WTC11 (cell line): ENCODE measurements at regions not wholly inside any gene's neighbourhood (a gene's known extent, or its start where the extent isn't known, plus 50 kb on each side); places are given as distances from the start of the nearest gene placed in this dataset.

Experiments
- ATAC-seq: fragments of 200-7000 bp; cut with Tn5 transposase; 2 replicates; pipeline ENCODE4 v1.10.0; 2021; ENCODE audit warnings: mild to moderate bottlenecking, moderate library complexity
- CTCF ChIA-PET: fragments of 300-600 bp; sonication (Branson Sonifier 250); formaldehyde crosslinking; loops from one replicate; lab custom pipeline; 2021; ENCODE audit warnings: antibody characterized with exemption; lab: Charles Lee
- POLR2A ChIA-PET: fragments of 350-600 bp; sonication (Branson Sonifier 250); formaldehyde crosslinking; loops from one replicate; lab custom pipeline; 2021; ENCODE audit warnings: antibody characterized with exemption; lab: Charles Lee
- DNase-seq: peaks from one replicate; pipeline ENCODE4 v3.0.0; 2021; ENCODE audit warnings: low spot score
- H3K27ac Mint-ChIP-seq: 2 replicates; pipeline ENCODE4 v1.8.0; 2021; ENCODE audit warnings: mixed read lengths
- H3K27me3 Mint-ChIP-seq: 2 replicates; pipeline ENCODE4 v1.8.0; 2021; ENCODE audit warnings: low read depth, mild to moderate bottlenecking, moderate library complexity, mixed read lengths
- H3K36me3 Mint-ChIP-seq: 2 replicates; pipeline ENCODE4 v1.8.0; 2021; ENCODE audit warnings: mixed read lengths
- H3K4me1 Mint-ChIP-seq: 2 replicates; pipeline ENCODE4 v1.8.0; 2022; ENCODE audit warnings: mixed read lengths
- H3K4me3 Mint-ChIP-seq: 2 replicates; pipeline ENCODE4 v1.8.0; 2021; ENCODE audit warnings: mild to moderate bottlenecking, moderate library complexity, mixed read lengths
- H3K9me3 Mint-ChIP-seq: 2 replicates; pipeline ENCODE4 v1.8.0; 2021; ENCODE audit warnings: mixed read lengths
- AFF4 ChIP-seq: sonication (generic); formaldehyde crosslinking; IDR thresholded peaks from 2 replicates; pipeline ENCODE4 v1.8.1; 2023; ENCODE audit warnings: mild to moderate bottlenecking, missing genetic modification reagents, borderline replicate concordance
- ATF6 ChIP-seq: sonication (generic); formaldehyde crosslinking; IDR thresholded peaks from 2 replicates; pipeline ENCODE4 v1.8.1; 2023; ENCODE audit warnings: mild to moderate bottlenecking, missing genetic modification reagents
- CBFB ChIP-seq: sonication (generic); formaldehyde crosslinking; IDR thresholded peaks from 2 replicates; pipeline ENCODE4 v1.8.1; 2022; ENCODE audit warnings: mild to moderate bottlenecking, low read depth, missing genetic modification reagents
- CDX4 ChIP-seq: fragments of 250-450 bp; sonication (Bioruptor Pico); IDR thresholded peaks from 2 replicates; pipeline ENCODE4 v1.9.0; 2021; ENCODE audit warnings: moderate library complexity, mild to moderate bottlenecking, inconsistent platforms, borderline replicate concordance
- CREM ChIP-seq: sonication (generic); formaldehyde crosslinking; IDR thresholded peaks from 2 replicates; pipeline ENCODE4 v1.8.1; 2022; ENCODE audit warnings: mild to moderate bottlenecking, missing genetic modification reagents, moderate library complexity
- ESRRA ChIP-seq: sonication (generic); formaldehyde crosslinking; IDR thresholded peaks from 2 replicates; pipeline ENCODE4 v1.8.1; 2022; ENCODE audit warnings: mild to moderate bottlenecking, missing genetic modification reagents, borderline replicate concordance
- GRHL2 ChIP-seq: fragments of 250-450 bp; sonication (Bioruptor Pico); IDR thresholded peaks from 2 replicates; pipeline ENCODE4 v1.8.0; 2022; ENCODE audit warnings: mild to moderate bottlenecking, moderate library complexity; ENCODE audit not compliant: insufficient replicate concordance, severe bottlenecking
- HMGA2 ChIP-seq: fragments of 250-450 bp; sonication (Bioruptor Pico); IDR thresholded peaks from 2 replicates; pipeline ENCODE4 v1.4.0; 2021; ENCODE audit warnings: mild to moderate bottlenecking, moderate library complexity
- MXD4 ChIP-seq: fragments of 250-450 bp; sonication (Bioruptor Pico); IDR thresholded peaks from 2 replicates; pipeline ENCODE4 v1.8.0; 2021; ENCODE audit warnings: mild to moderate bottlenecking, moderate library complexity, borderline replicate concordance
- NFATC4 ChIP-seq: fragments of 250-450 bp; sonication (Bioruptor Pico); IDR thresholded peaks from 2 replicates; pipeline ENCODE4 v1.9.0; 2021; ENCODE audit warnings: mild to moderate bottlenecking
- OVOL2 ChIP-seq: fragments of 250-450 bp; sonication (Bioruptor Pico); IDR thresholded peaks from 2 replicates; pipeline ENCODE4 v1.9.0; 2021; ENCODE audit warnings: mild to moderate bottlenecking, borderline replicate concordance
- PRDM15 ChIP-seq: sonication (generic); formaldehyde crosslinking; IDR thresholded peaks from 2 replicates; pipeline ENCODE4 v1.8.0; 2022; ENCODE audit warnings: missing genetic modification reagents
- PREB ChIP-seq: sonication (generic); formaldehyde crosslinking; IDR thresholded peaks from 2 replicates; pipeline ENCODE4 v1.8.1; 2022; ENCODE audit warnings: mild to moderate bottlenecking, missing genetic modification reagents, moderate library complexity, borderline replicate concordance
- STAT6 ChIP-seq: sonication (generic); formaldehyde crosslinking; conservative IDR thresholded peaks from 2 replicates; pipeline ENCODE4 v1.8.1; 2023; ENCODE audit warnings: mild to moderate bottlenecking, low read depth, missing genetic modification reagents, moderate library complexity
- ZBTB43 ChIP-seq: sonication (generic); formaldehyde crosslinking; IDR thresholded peaks from 2 replicates; pipeline ENCODE4 v1.8.1; 2023; ENCODE audit warnings: mild to moderate bottlenecking, missing genetic modification reagents
- ZNF423 ChIP-seq: fragments of 250-450 bp; sonication (Bioruptor Pico); IDR thresholded peaks from 2 replicates; pipeline ENCODE4 v2.1.2; 2022; ENCODE audit warnings: mild to moderate bottlenecking, moderate library complexity
- ZNF425 ChIP-seq: fragments of 250-450 bp; sonication (Bioruptor Pico); conservative IDR thresholded peaks from 2 replicates; pipeline ENCODE4 v1.9.0; 2021; ENCODE audit warnings: mild to moderate bottlenecking
- ZNF671 ChIP-seq: fragments of 250-450 bp; sonication (Bioruptor Pico); IDR thresholded peaks from 2 replicates; pipeline ENCODE4 v1.8.0; 2021; ENCODE audit warnings: mild to moderate bottlenecking

GRCh38 chr18:67615876-67616275 is 99.4 kb upstream of the DSEL start (continued):
- TF ChIP-seq ZNF423 (CRISPR knock-in tag) (no peak), CBFB (CRISPR knock-in tag) (no peak), ESRRA (CRISPR knock-in tag) (no peak), NFATC4 (no peak), AFF4 (CRISPR knock-in tag) (no peak), CREM (CRISPR knock-in tag) (no peak), HMGA2 (CRISPR knock-in tag) (no peak), ZBTB43 (CRISPR knock-in tag) (no peak), MXD4 (CRISPR knock-in tag) (no peak)

GRCh38 chr18:67613731-67614130 is 97.2 kb upstream of the DSEL start:
- Mint-ChIP-seq H3K4me1 (peaks cover 26% of the 10 kb centered on the region), H3K4me3 (no peak overlapping the region), H3K27ac (no peak overlapping the region), H3K36me3 (peaks cover 10% of the 10 kb centered on the region), H3K9me3 (peaks cover 23% of the 10 kb centered on the region), H3K27me3 (no peaks in the 10 kb centered on the region)
- ChIA-PET POLR2A (no interaction called here), CTCF (no interaction called here)
- ATAC-seq (no peak), DNase-seq (no peak)
- TF ChIP-seq NFATC4, result no peak
- TF ChIP-seq CDX4 (CRISPR knock-in tag), result no peak
- TF ChIP-seq STAT6 (CRISPR knock-in tag), result no peak
- no peak for TF ChIP-seq ZNF671 (CRISPR knock-in tag)
- TF ChIP-seq ATF6 (CRISPR knock-in tag), result no peak
- no peak for TF ChIP-seq PREB (CRISPR knock-in tag)
- no peak for TF ChIP-seq GRHL2
- TF ChIP-seq OVOL2, result no peak
- no peak for TF ChIP-seq ZNF425
- TF ChIP-seq PRDM15 (CRISPR knock-in tag), result no peak
